ENCODE measurements at regions not wholly inside any gene's neighbourhood (a gene's known extent, or its start where the extent isn't known, plus 50 kb on each side); places are given as distances from the start of the nearest gene placed in this dataset.
"Not testable (repeated sequence)": the region's sequence is repeated elsewhere in the genome, so short reads cannot be mapped to it uniquely, and the experiment has no call there.

- Histone ChIP-seq H3K4me3 (ENCODE audit: low read depth, low read length) (no peak overlapping the region), H3K4me2 (ENCODE audit: low read length) (no peak overlapping the region), H3K79me2 (no peaks in the 10 kb centered on the region), H3K27ac (no peak overlapping the region), H2AFZ (no peak overlapping the region), H3K27me3 (ENCODE audit: control insufficient read depth, insufficient read depth, low read length) (no peaks in the 10 kb centered on the region), H3K4me1 (no peaks in the 10 kb centered on the region), H3K9me3 (ENCODE audit: control insufficient read depth, low read length) (no peaks in the 10 kb centered on the region), H3K9ac (no peak overlapping the region), H3K36me3 (ENCODE audit: control insufficient read depth, insufficient read depth, low read length) (no peaks in the 10 kb centered on the region)
- TF ChIP-seq, protein P1, sequence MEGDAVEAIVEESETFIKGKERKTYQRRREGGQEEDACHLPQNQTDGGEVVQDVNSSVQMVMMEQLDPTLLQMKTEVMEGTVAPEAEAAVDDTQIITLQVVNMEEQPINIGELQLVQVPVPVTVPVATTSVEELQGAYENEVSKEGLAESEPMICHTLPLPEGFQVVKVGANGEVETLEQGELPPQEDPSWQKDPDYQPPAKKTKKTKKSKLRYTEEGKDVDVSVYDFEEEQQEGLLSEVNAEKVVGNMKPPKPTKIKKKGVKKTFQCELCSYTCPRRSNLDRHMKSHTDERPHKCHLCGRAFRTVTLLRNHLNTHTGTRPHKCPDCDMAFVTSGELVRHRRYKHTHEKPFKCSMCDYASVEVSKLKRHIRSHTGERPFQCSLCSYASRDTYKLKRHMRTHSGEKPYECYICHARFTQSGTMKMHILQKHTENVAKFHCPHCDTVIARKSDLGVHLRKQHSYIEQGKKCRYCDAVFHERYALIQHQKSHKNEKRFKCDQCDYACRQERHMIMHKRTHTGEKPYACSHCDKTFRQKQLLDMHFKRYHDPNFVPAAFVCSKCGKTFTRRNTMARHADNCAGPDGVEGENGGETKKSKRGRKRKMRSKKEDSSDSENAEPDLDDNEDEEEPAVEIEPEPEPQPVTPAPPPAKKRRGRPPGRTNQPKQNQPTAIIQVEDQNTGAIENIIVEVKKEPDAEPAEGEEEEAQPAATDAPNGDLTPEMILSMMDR (IDR thresholded peaks at IDR 0.05), result no peak
Observed at GRCh38 chrX:128961290-128961689, 562.0 kb downstream of the SMARCA1 start.

GRCh38 chrX:128954697-128955096 lies 568.6 kb downstream of the SMARCA1 start:
- H2AFZ ChIP-seq; H3K36me3 ChIP-seq (ENCODE audit: control insufficient read depth, insufficient read depth, low read length); H3K79me2 ChIP-seq; H3K4me2 ChIP-seq (ENCODE audit: low read length); H3K4me1 ChIP-seq; H3K9ac ChIP-seq; H3K27me3 ChIP-seq (ENCODE audit: control insufficient read depth, insufficient read depth, low read length); H3K27ac ChIP-seq; H3K4me3 ChIP-seq (ENCODE audit: low read depth, low read length); H3K9me3 ChIP-seq (ENCODE audit: control insufficient read depth, low read length): not testable (repeated sequence)

- Histone ChIP-seq H3K9me3 (ENCODE audit: control insufficient read depth, low read length) (no peaks in the 10 kb centered on the region), H3K4me2 (ENCODE audit: low read length) (no peak overlapping the region), H3K27me3 (ENCODE audit: control insufficient read depth, insufficient read depth, low read length) (no peaks in the 10 kb centered on the region), H3K4me1 (no peaks in the 10 kb centered on the region), H3K36me3 (ENCODE audit: control insufficient read depth, insufficient read depth, low read length) (no peaks in the 10 kb centered on the region), H3K79me2 (no peaks in the 10 kb centered on the region), H3K4me3 (ENCODE audit: low read depth, low read length) (no peak overlapping the region), H3K27ac (no peak overlapping the region), H3K9ac (no peak overlapping the region), H2AFZ (no peak overlapping the region)
- TF ChIP-seq, protein P1 (IDR thresholded peaks at IDR 0.05), result no peak
Observed at GRCh38 chrX:128931071-128931470, 592.2 kb downstream of the SMARCA1 start.

DNA sequence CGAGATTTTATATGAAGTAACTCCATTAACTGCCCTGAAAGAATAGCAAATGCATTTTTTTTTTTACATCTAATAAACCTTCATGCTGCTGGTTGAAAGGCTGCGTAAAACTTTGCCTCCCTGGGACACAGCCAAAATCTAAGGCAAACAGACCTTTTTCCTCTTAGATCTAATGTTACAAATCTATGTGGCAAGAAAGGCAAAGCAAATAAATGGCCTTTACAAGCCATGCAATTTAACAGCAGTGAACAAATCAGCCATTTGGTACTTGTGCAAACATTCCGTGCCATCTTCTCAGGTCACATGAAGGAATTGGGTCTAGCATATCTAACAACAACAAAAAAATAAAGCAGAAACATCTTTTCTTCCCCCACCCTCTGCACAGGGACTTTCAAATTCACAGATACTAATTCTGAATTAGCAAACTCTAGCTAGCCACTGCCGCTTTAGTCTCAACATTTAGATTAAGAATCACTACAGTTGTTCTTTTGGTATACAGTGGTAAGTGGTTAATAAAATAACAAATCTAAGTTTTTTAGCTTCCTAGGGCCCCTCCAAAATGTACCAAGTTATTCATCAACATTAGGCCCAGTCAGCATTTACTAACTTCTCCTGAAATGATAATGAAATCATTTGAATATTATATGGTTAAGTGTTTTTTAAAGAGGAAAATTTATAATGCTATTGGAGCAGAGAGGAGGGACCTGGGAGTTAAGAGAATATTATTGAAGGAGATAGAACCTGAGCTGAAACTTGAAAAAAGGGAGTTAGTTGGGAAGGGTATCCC lies 593.8 kb downstream of the SMARCA1 start:
- no peaks in the 10 kb centered on the region for H3K27me3 ChIP-seq (ENCODE audit: control insufficient read depth, insufficient read depth, low read length)
- H3K9me3 ChIP-seq (ENCODE audit: control insufficient read depth, low read length), result no peaks in the 10 kb centered on the region
- no peaks in the 10 kb centered on the region for H3K79me2 ChIP-seq
- no peaks in the 10 kb centered on the region for H3K4me1 ChIP-seq
- H3K36me3 ChIP-seq (ENCODE audit: control insufficient read depth, insufficient read depth, low read length), result no peaks in the 10 kb centered on the region
- no peak overlapping the region for H3K4me3 ChIP-seq (ENCODE audit: low read depth, low read length)
- H3K27ac ChIP-seq, result no peak overlapping the region
- TF ChIP-seq, protein P1 (IDR thresholded peaks at IDR 0.05), result no peak
- no peak overlapping the region for H2AFZ ChIP-seq
- H3K4me2 ChIP-seq (ENCODE audit: low read length), result no peak overlapping the region
- H3K9ac ChIP-seq, result no peak overlapping the region

GRCh38 chrX:128928636-128929035 lies 594.7 kb downstream of the SMARCA1 start:
- H3K27me3 ChIP-seq (ENCODE audit: control insufficient read depth, insufficient read depth, low read length), result no peaks in the 10 kb centered on the region
- H3K79me2 ChIP-seq, result no peaks in the 10 kb centered on the region
- H2AFZ ChIP-seq, result no peak overlapping the region
- no peak overlapping the region for H3K4me2 ChIP-seq (ENCODE audit: low read length)
- no peak overlapping the region for H3K27ac ChIP-seq
- no peaks in the 10 kb centered on the region for H3K4me1 ChIP-seq
- H3K9me3 ChIP-seq (ENCODE audit: control insufficient read depth, low read length), result no peaks in the 10 kb centered on the region
- TF ChIP-seq, protein P1 (IDR thresholded peaks at IDR 0.05), result no peak
- H3K9ac ChIP-seq, result no peak overlapping the region
- H3K4me3 ChIP-seq (ENCODE audit: low read depth, low read length), result no peak overlapping the region
- H3K36me3 ChIP-seq (ENCODE audit: control insufficient read depth, insufficient read depth, low read length), result no peaks in the 10 kb centered on the region

Measured in parathyroid adenoma (tissue), 2 donors.